Heart left ventricle (tissue), 16 donors: ENCODE measurements at regions not wholly inside any gene's neighbourhood (a gene's known extent, or its start where the extent isn't known, plus 50 kb on each side); places are given as distances from the start of the nearest gene placed in this dataset.

Source experiments
- ATAC-seq, 4 donors: fragments of 200-7000 bp; cut with Tn5 transposase; one replicate each; pipeline ENCODE4 v1.9.1; 2020 to 2022; ENCODE audit warnings: moderate library complexity in 4 of 4, mild to moderate bottlenecking in 3 of 4, moderate number of reproducible peaks in 1 of 4
- DNase-seq, 5 donors: peaks; one replicate each; pipeline ENCODE4 v3.0.0-alpha.2; 2020
- H3K27ac ChIP-seq, 12 donors: fragments of 200-600 bp; sonication (generic) in 4 of 12; one replicate each; pipeline versions ENCODE4 v1.5.0 to v1.8.0; 2016 to 2022; ENCODE audit warnings: mild to moderate bottlenecking in 2 of 12
- H3K27me3 ChIP-seq, 9 donors: fragments of 200-600 bp; sonication (generic) in 2 of 9; one replicate each; pipeline versions ENCODE4 v1.5.1 to v1.8.0; 2016 to 2022; ENCODE audit warnings: mild to moderate bottlenecking in 3 of 9
- H3K36me3 ChIP-seq, 9 donors: fragments of 200-600 bp; sonication (generic) in 2 of 9; one replicate each; pipeline versions ENCODE4 v1.5.0 to v1.8.0; 2018 to 2022; ENCODE audit warnings: mild to moderate bottlenecking in 2 of 9
- H3K4me1 ChIP-seq, 12 donors: fragments of 200-600 bp; sonication (generic) in 4 of 12; one replicate each; pipeline versions ENCODE4 v1.5.0 to v1.8.0; 2016 to 2022; ENCODE audit warnings: mild to moderate bottlenecking in 3 of 12
- H3K4me3 ChIP-seq, 12 donors: fragments of 200-600 bp; sonication (generic) in 4 of 12; one replicate each; pipeline versions ENCODE4 v1.5.0 to v1.8.0; 2017 to 2022; ENCODE audit warnings: mild to moderate bottlenecking in 9 of 12, moderate library complexity in 4 of 12
- H3K9me3 ChIP-seq, 12 donors: fragments of 200-600 bp; sonication (generic) in 4 of 12; one replicate each; pipeline versions ENCODE4 v1.5.0 to v1.8.0; 2016 to 2022; ENCODE audit warnings: mild to moderate bottlenecking in 1 of 12
- CTCF ChIP-seq, 12 donors: fragments of 200-600 bp; sonication (generic) in 4 of 12; IDR thresholded peaks; one replicate each; pipeline versions ENCODE4 v1.5.0 to v1.8.0; 2018 to 2022; ENCODE audit warnings: antibody characterized with exemption in 12 of 12, mild to moderate bottlenecking in 5 of 12
- POLR2A ChIP-seq, 2 donors: fragments of 450-650 bp; IDR thresholded peaks; one replicate each; pipeline ENCODE4 v1.6.1; 2017; ENCODE audit warnings: antibody characterized with exemption in 2 of 2, mild to moderate bottlenecking in 2 of 2, moderate library complexity in 2 of 2
- WGBS, 4 donors: extraction: QIAGEN DNeasy Blood & Tissue Kit in 2 of 4; methylation state at CpG; one replicate each; pipeline versions ENCODE4 v1.1.5 to v1.1.7; 2013 to 2018; 5-methylcytosine and 5-hydroxymethylcytosine counted together
- intact Hi-C, 10 donors: fragments of 100-400 bp; cut with DNase I; formaldehyde crosslinking; loops; one replicate each; pipeline versions ENCODE4 v1.11.1 to v1.14.2; 2022
- donor health status: ischemic (EF 13 %, LVEDD 7.1; RV severe dilation, severe dysfunction).
- donor health status: healthy with polysubstance abuse.
- donor health status: DM: no; HTN: yes; CAD: no.
- donor health status: DM: no; HTN: no; CAD: no.
- donor health status: ischemic (EF 25% LVEDD 6.9; RV normal size, moderate dysfunction).
- donor health status: ischemic (EF 25% LVEDD 5.7; RV mildly dilated, moderate dysfunction).
- donor health status: healthy.
- donor health status: DM: yes; HTN: yes; CAD: no.
- donor health status: ischemic (EF 35%, LVEDD 5.7; RV mildly dilated, moderate dysfunction).
- donor health status: nonischemic (EF 11% LVEDD 7.7; RV severe dilation, severe dysfunction).
- donor health status: DM: yes; HTN: yes; CAD: no.
- donor health status: PGD.
- donor health status: ischemic (EF 29% LVEDD 5.4; RV normal size, mild dysfunction).
- donor health status: nonischemic (EF 23%, LVEDD 6.1; RV moderate dilation, normal function).

GRCh38 chr4:65265526-65265925 lies 404.8 kb downstream of the EPHA5 start:
- DNase-seq (no peak), ATAC-seq (no peak)
- Histone ChIP-seq H3K27ac (no peak overlapping the region), H3K36me3 (no peaks in the 10 kb centered on the region), H3K27me3 (no peaks in the 10 kb centered on the region), H3K9me3 (no peaks in the 10 kb centered on the region), H3K4me3 (no peak overlapping the region), H3K4me1 (no peaks in the 10 kb centered on the region)
- intact Hi-C loops: no loop called here
- TF ChIP-seq POLR2A (IDR thresholded peaks at IDR 0.05): no peak
- no peak for TF ChIP-seq CTCF (IDR thresholded peaks at IDR 0.05)

- no peak for ATAC-seq
- 43 to 61% (median 51%) methylated on average over 3 of the region's 3 CpGs for WGBS, 4 donors
- DNase-seq: no peak
- H3K36me3 ChIP-seq: no peaks in the 10 kb centered on the region
- TF ChIP-seq POLR2A (IDR thresholded peaks at IDR 0.05) (no peak), CTCF (IDR thresholded peaks at IDR 0.05) (no peak)
- H3K27ac ChIP-seq: no peak overlapping the region
- H3K4me3 ChIP-seq: no peak overlapping the region
- no peaks in the 10 kb centered on the region for H3K9me3 ChIP-seq
- no peaks in the 10 kb centered on the region for H3K4me1 ChIP-seq
- H3K27me3 ChIP-seq: no peaks in the 10 kb centered on the region
- intact Hi-C loops: no loop called here
These were observed 411.0 kb downstream of the EPHA5 start for GRCh38 chr4:65259296-65259695.

GRCh38 chr4:65250916-65251315 lies 419.4 kb downstream of the EPHA5 start:
- Histone ChIP-seq H3K4me3 (no peak overlapping the region), H3K27me3 (no peaks in the 10 kb centered on the region), H3K36me3 (no peaks in the 10 kb centered on the region), H3K27ac (no peak overlapping the region), H3K4me1 (no peaks in the 10 kb centered on the region), H3K9me3 (peaks cover 0 to 3% (median 0%) of the 10 kb centered on the region in 12 donors)
- TF ChIP-seq CTCF (IDR thresholded peaks at IDR 0.05): no peak
- no peak for TF ChIP-seq POLR2A (IDR thresholded peaks at IDR 0.05)
- DNase-seq (no peak), ATAC-seq (no peak)
- 93 to 98% (median 97%) methylated on average over 2 of the region's 2 CpGs for WGBS, 4 donors
- intact Hi-C loops: no loop called here

- no peak overlapping the region for H3K4me3 ChIP-seq
- intact Hi-C loops: no loop called here
- no peaks in the 10 kb centered on the region for H3K27me3 ChIP-seq
- no peaks in the 10 kb centered on the region for H3K4me1 ChIP-seq
- TF ChIP-seq CTCF (IDR thresholded peaks at IDR 0.05) (no peak), POLR2A (IDR thresholded peaks at IDR 0.05) (no peak)
- ATAC-seq: no peak
- DNase-seq: no peak
- H3K9me3 ChIP-seq: peaks cover 0 to 3% (median 0%) of the 10 kb centered on the region in 12 donors
- H3K36me3 ChIP-seq: no peaks in the 10 kb centered on the region
- no peak overlapping the region for H3K27ac ChIP-seq
These were observed 421.2 kb downstream of the EPHA5 start for GRCh38 chr4:65249111-65249510.
